CD4-positive, alpha-beta T cell treated with Interleukin-17A for 1 hour (primary cell): ENCODE measurements at regions not wholly inside any gene's neighbourhood (a gene's known extent, or its start where the extent isn't known, plus 50 kb on each side); places are given as distances from the start of the nearest gene placed in this dataset.

Experiments used
- DNase-seq: peaks from one replicate; pipeline ENCODE4 v3.0.0-alpha.2; 2020

- DNase-seq = no peak
Measured at GRCh38 chr16:6558661-6559060, 774.0 kb upstream of the RBFOX1 start.

DNA sequence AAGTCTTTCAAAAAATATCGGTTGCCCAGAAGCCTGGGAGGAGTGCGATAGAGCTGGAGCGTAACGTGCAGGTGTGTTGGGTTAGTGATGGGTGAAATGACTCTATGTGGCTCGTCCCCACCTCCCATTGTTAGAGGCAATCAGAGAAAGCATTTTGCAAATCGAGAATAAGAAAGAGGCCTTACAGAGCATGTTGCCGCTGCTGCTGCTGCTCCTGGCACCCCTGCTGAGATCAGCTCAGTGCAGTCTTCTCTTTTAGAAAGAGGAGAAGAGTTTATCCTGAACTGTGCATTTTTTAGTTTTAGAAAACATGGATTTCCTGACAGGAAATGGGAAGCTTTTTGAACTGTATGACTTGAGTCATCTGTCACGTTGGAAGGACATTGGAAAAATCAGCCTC lies 774.5 kb upstream of the RBFOX1 start:
- DNase-seq = no peak

DNA sequence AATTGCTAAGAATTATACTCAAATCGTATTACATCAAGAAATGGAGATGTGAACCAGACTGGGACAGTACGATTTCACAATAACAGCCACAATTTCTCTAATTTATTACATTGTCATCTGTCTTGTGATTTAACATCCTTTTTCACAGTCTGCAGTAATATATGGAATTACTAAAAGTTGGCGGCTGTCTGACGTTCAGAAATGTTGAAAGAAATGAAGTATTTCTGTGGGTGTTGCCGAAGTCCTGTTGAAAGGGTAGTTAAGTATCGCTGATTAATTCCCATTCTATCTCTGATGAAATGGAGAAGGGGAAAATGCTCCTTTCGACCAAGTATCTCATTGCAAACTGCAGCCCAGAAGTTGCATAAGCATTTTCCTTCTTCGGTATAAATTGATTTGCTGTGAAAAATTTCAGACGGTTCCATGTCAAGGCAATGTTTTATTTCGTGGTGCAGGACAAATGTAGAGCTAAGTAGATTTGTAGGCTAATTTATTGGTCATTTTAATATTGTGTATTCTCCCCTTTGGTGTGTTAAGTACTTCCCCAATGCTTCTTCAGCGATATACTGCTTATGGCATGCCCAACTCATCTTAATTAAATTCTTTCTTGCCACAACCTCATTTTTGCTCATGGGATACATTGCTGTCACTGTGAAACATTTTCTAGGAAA lies 775.2 kb upstream of the RBFOX1 start:
- DNase-seq = no peak

DNA sequence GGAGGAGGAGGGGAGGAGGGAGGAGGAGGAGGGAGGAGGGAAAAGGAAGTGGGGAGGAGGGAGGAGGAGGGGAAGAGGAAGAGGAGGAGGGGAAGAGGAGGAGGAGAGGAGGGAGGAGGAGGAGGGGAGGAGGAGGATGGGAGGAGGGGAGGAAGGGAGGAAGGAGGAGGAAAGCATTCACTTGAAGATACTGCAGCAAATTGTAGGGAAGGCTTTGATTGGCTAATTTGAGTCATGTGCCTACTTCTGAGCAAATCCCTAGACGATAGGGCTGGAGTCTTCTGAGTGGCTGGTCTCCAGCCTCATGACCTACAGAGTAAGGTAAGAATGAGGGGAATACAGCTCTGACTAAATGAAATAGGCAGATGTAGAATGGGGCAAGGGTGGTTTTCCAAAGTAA lies 783.2 kb upstream of the RBFOX1 start:
- no peak for DNase-seq

DNA sequence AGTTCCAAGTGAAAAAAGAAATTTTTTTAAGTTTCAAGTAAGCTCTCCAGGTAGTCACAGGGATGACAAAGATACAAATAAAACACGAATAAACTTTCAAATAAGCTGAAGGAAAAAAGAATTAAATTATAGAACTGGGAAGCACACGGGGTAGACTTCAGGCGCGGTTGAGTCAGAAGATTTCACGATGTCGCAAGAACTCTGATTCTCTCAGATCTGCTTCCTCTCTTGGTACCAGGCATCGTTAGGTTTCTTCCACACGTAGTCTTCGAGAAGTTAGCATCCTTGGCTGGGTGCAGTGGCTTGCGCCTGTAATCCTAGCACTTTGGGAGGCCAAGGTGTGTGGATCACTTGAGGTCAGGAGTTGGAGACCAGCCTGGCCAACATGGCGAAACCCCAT lies 784.1 kb upstream of the RBFOX1 start:
- no peak for DNase-seq

- no peak for DNase-seq
Measured at GRCh38 chr16:6547131-6547530, 785.5 kb upstream of the RBFOX1 start.

GRCh38 chr16:6545329-6545728 lies 787.3 kb upstream of the RBFOX1 start:
- DNase-seq = no peak

- no peak for DNase-seq
Measured at GRCh38 chr16:6541267-6541666, 791.4 kb upstream of the RBFOX1 start.

- DNase-seq = no peak
Measured at GRCh38 chr16:6536411-6536810, 796.2 kb upstream of the RBFOX1 start.

- no peak for DNase-seq
Measured at GRCh38 chr16:6531067-6531466, 801.6 kb upstream of the RBFOX1 start.

DNA sequence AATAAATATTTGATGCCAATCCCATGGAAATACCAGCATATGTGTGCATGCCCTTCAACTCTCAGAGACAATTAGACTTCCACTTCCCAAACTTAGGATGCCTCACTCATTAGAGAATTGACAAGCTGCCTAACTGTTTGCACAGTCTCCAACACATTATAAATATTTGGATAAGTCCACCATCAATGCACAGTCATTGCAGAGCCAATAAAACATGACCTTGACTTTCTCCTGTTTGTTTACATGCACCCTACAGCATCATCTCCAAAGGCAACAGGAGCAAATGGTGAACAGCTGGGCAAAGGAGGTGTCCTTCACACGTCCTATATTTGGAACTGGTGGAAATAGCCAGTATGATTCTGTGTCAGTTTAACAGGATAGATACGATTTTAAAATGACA lies 804.4 kb upstream of the RBFOX1 start:
- DNase-seq = no peak

DNA sequence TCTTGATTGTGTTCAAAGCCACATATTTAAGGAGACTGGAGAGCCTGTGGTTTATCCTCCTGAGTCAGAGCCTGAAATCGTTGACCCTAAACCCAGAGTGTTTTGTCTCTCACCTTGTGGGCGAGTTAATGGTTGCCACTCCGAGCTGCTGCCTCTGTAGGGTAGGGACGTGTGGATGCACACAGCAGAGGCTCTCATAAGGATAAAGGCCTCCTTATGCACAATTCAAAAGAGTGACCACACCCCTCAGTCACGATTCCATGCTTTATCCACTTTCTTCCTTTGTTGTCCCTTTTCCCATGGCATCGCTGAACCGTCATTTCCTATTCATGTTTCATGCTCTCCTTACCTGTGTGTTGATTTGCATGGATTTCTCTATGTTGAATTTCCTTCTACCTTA lies 805.0 kb upstream of the RBFOX1 start:
- no peak for DNase-seq

GRCh38 chr16:6524501-6524900 lies 808.1 kb upstream of the RBFOX1 start:
- no peak for DNase-seq

DNA sequence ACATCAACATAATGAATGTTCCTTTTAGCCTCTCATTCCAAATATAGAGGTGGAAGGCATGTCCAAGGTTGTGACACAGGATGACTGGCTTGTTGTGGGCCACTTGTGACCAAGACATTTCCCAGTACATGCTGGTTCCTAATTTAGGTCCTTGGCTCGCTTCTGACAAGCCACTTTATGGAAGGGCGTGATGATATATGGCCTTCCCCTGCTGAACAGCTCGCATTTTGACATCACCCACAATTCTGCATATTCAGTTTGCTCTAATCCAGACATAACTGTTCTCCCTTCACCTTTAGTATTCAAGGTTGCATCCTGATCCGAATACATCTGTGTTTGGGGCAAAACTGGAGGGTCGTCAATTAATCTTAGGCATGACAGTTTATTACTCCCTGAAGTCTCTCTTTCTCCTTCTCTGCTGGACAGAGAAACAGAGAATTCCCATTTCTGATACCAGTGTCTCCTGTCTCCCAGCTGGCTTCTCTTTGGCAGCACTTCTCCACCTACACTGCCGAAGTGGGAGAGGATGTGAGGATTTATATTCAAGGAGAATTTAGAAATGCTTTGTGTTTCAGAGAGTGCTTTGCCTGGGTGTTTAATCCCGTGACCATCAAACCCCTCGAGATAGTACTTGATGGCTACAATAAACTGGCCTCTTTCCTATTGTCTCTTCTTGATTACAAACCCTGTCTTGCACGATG lies 815.5 kb upstream of the RBFOX1 start:
- DNase-seq = no peak

DNA sequence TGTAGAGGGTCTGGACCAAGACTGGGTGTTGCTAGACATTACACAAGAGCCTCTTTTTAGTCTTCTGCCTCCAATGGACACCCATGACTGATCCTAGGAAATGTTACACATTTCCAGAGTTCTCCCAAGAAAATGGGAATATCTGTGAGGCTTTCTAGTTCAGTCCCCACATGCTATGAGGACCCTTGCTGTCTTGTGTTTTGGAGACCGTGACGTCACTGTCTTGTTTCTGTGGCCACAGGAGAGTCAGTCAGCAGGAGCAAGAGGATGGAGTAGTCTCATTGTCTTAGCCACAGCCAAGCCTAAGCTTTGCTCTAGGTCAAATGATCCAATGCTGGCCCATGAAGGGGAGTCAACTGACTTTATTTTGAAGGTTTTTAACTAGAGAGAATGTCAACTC lies 820.1 kb upstream of the RBFOX1 start:
- no peak for DNase-seq

DNA sequence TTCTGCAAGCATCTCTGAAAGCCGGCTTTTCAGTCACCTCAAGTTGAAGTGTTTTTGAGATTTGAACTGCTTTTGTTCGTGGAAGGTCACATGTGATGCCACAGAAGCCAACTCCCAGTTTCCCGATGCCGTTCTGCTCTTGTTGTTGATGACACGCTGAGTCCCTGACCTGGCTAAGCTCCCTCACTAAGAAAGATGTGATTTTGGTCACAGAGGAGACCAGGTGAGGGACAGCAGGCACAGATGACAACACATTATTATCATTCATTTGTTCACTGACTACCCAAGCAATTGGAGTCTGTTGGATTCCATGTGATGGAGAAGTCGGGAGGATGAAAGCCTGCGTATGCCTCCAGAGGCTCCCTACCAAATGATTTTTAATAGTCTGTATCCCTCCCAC lies 822.4 kb upstream of the RBFOX1 start:
- DNase-seq = no peak

DNA sequence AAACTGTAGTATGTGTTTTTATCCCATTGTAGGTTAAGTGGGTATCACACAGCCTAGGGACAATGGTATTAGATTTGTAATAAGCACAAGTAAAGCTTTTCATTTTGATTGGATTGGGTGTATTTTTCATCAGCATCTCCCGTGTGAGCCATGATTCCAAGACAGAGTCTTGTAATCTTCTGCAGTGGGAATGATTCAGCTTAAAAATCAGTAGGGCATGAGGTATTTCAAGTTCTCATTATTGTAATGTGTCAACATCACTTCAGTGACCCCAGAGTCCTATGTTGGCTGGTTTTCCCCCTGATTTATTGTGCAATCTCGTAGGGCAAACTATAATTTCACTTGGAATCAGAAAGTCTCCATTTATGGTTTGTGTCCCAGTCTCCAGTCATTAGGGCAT lies 833.2 kb upstream of the RBFOX1 start:
- DNase-seq = no peak

DNA sequence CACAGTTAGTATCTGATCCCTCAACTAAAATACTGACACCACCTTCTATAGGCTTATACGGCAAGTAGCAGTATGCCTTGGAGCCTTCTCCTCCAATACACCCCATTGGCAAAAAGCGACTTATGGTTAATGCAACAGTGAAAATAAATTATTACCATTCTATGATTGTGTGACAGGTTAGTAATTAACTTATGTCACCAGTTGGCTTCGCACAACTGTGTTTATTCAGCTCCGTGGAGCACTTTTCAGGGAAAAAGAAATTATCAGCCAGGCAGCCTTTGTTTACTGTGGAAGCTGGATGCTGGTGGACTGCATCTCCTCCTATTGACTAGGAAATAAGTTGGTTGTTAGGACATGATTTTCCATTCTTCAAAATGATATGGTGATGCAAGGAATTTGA lies 833.8 kb upstream of the RBFOX1 start:
- no peak for DNase-seq

DNA sequence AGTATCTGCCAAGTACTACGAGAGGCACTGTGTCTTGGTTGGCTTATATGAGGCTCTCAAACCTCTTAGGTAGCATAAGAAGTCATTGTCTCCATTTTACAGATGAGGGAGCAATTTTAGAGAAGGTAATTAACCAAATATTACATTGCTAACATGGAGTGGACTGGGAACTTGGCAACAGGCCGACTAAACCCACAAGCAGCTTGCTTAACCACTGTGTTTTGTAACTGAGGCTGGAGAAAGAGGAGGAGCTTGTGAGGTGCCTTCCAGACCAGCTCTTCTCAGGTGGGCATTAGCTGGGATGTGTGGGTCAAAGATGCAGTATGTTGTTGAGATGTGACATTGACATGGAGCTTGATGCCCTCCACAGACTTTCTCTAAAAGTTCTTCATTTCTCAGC lies 835.6 kb upstream of the RBFOX1 start:
- no peak for DNase-seq

DNA sequence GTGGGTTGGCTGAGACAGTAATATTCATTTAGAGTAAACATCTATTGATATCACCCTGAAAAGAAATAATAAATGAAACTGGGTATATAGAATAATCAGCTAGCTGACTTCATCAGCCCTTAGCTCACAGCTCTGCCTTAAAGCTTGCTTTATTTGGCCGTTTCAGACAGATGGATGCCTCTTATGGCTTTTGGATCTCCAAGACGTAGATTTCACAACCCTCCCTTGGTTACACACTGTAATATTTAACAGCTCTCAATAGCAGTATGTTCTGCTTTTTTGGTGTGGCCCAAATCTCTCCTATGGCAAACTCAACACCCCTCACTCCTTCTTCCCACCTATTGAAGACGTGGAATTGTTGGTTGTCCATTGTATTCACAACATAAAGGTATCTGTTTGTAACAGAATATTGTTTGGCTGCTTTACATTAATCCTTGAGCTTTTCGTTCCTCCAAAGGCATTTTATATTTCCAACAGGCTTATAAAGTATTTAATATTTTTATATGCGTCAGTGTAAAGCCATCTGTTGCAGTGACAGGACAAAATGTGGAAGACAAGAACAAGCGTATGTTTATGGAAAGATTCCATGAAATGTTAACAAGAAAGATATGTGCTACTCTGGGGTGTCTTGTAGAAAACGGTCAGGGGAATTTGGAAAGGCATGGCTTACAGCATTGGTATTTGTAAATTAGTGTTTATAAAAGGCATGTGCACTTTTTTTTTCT lies 837.0 kb upstream of the RBFOX1 start:
- DNase-seq = no peak

DNA sequence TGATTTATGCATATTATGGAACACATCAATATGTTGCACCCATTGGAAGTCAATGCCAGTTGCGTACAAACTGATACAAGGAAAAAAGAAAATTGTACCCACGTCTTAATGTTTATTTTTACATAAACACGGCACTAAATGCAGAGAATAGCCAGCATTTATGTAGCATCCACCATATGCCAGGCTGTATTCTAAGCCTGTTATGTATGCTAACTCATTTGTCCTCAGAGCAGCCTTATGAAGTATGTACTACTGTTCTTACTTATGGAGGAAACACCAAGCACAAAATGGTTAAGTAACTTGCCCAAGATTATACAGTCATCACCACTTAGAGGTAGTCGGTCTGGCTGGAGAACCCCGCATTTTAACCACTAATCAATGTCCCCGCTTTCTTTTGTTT lies 837.9 kb upstream of the RBFOX1 start:
- no peak for DNase-seq

- no peak for DNase-seq
Measured at GRCh38 chr16:6493555-6493954, 839.1 kb upstream of the RBFOX1 start.

DNA sequence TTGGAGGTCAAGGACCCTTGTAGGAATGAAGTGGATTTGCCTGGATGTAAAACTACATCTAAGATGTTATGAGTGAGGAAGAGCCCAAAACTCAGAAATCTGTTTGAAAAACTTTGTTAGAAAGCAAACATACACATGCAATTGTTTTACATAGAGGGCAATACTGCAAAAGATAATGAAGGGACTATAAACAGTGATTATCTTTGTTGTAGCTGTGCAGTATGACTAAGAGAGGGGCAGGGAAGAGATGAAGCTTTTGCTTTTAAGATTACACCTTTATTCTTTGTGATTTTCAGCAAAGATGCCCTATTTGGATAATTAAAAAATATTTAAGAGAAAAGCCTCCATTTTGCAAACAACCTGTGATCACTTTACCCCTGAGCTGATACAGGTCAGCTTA lies 839.9 kb upstream of the RBFOX1 start:
- DNase-seq = no peak

GRCh38 chr16:6484935-6485334 lies 847.7 kb upstream of the RBFOX1 start:
- DNase-seq = no peak
